Erythroblast (primary cell): ENCODE measurements at regions not wholly inside any gene's neighbourhood (a gene's known extent, or its start where the extent isn't known, plus 50 kb on each side); places are given as distances from the start of the nearest gene placed in this dataset.

Source experiments
- DNase-seq, 2 experiments: peaks; one replicate each; lab custom pipeline; 2025; lab: John Stamatoyannopoulos, UW
- GATA1 ChIP-seq: IDR thresholded peaks from 2 replicates; pipeline ENCODE4 v1.6.1; 2011; ENCODE audit warnings: low read depth, mild to moderate bottlenecking, control low read depth, low read length, moderate library complexity
- POLR2A ChIP-seq: IDR thresholded peaks from 2 replicates; pipeline ENCODE4 v1.6.1; 2011; ENCODE audit warnings: mild to moderate bottlenecking, low read length

- no peak for TF ChIP-seq POLR2A
- TF ChIP-seq GATA1, result no peak
- DNase-seq, result no peak
Observed at GRCh38 chr6:77178821-77179220, 284.5 kb downstream of the HTR1B start.

- no peak for TF ChIP-seq POLR2A
- TF ChIP-seq GATA1, result no peak
- no peak for DNase-seq
Observed at GRCh38 chr6:77177470-77177869, 285.8 kb downstream of the HTR1B start.

- no peak for TF ChIP-seq GATA1
- no peak for TF ChIP-seq POLR2A
- peak; percentile 0 to 2 for DNase-seq
Observed at GRCh38 chr6:77173472-77174074, 289.7 kb downstream of the HTR1B start.

GRCh38 chr6:77172578-77172977, 290.7 kb downstream of the HTR1B start:
- TF ChIP-seq GATA1, result no peak
- TF ChIP-seq POLR2A, result no peak
- no peak for DNase-seq

GRCh38 chr6:77159730-77160129, 303.6 kb downstream of the HTR1B start:
- TF ChIP-seq POLR2A, result no peak
- TF ChIP-seq GATA1, result no peak
- DNase-seq, result no peak

- DNase-seq, result no peak
- TF ChIP-seq POLR2A, result no peak
- no peak for TF ChIP-seq GATA1
Observed at GRCh38 chr6:77151241-77151640, 312.1 kb downstream of the HTR1B start.

- TF ChIP-seq POLR2A, result no peak
- TF ChIP-seq GATA1, result no peak
- DNase-seq, result no peak
Observed at GRCh38 chr6:77150736-77151135, 312.6 kb downstream of the HTR1B start.

GRCh38 chr6:77145244-77145643, 318.0 kb downstream of the HTR1B start:
- DNase-seq, result no peak
- TF ChIP-seq POLR2A, result no peak

GRCh38 chr6:77143659-77144447, 319.4 kb downstream of the HTR1B start:
- TF ChIP-seq GATA1, result no peak
- TF ChIP-seq POLR2A, result no peak
- DNase-seq, result no peak

GRCh38 chr6:77136086-77136485, 327.2 kb downstream of the HTR1B start:
- TF ChIP-seq GATA1, result no peak
- TF ChIP-seq POLR2A, result no peak
- DNase-seq, result no peak

- DNase-seq, result no peak
- TF ChIP-seq POLR2A, result no peak
- TF ChIP-seq GATA1, result no peak
Observed at GRCh38 chr6:77133031-77133430, 330.3 kb downstream of the HTR1B start.

- no peak for DNase-seq
- no peak for TF ChIP-seq POLR2A
- TF ChIP-seq GATA1, result no peak
Observed at GRCh38 chr6:77131426-77131825, 331.9 kb downstream of the HTR1B start.

- TF ChIP-seq POLR2A (no peak), GATA1 (no peak)
- peak in 1 of 2 experiments; percentile 2 for DNase-seq
Observed at GRCh38 chr6:77124604-77125003, 338.7 kb downstream of the HTR1B start.

GRCh38 chr6:77123527-77123926, 339.8 kb downstream of the HTR1B start:
- TF ChIP-seq GATA1, result no peak
- no peak for TF ChIP-seq POLR2A
- no peak for DNase-seq

GRCh38 chr6:77106992-77107391, 356.3 kb downstream of the HTR1B start:
- DNase-seq, result no peak
- TF ChIP-seq POLR2A (no peak), GATA1 (no peak)
